Stimulated activated naive B cell treated with anti-CD40 and anti-IgM and Interleukin-4, amounts not matched to agents 10 μg/mL and 1 μg/mL and 100 μg/mL, for 72 hours (primary cell): ENCODE measurements at regions not wholly inside any gene's neighbourhood (a gene's known extent, or its start where the extent isn't known, plus 50 kb on each side); places are given as distances from the start of the nearest gene placed in this dataset.
"Not testable (repeated sequence)": the region's sequence is repeated elsewhere in the genome, so short reads cannot be mapped to it uniquely, and the experiment has no call there.

Source experiments
- ATAC-seq, 2 donors: fragments of 150-1000 bp; cut with Tn5 transposase; replicated peaks; 2 replicates each; pipeline ENCODE4 v1.10.0; 2021; ENCODE audit warnings: moderate library complexity in 1 of 2
- DNase-seq: peaks from one replicate; pipeline ENCODE4 v3.0.0; 2021
- H3K27ac Mint-ChIP-seq: one replicate; pipeline ENCODE4 v1.8.0; 2022; ENCODE audit warnings: mild to moderate bottlenecking, mixed read lengths
- H3K27me3 Mint-ChIP-seq, 2 donors: one replicate each; pipeline ENCODE4 v1.8.0; 2022; ENCODE audit warnings: mixed read lengths in 2 of 2
- H3K36me3 Mint-ChIP-seq, 2 donors: one replicate each; pipeline ENCODE4 v1.8.0; 2022; ENCODE audit warnings: mixed read lengths in 2 of 2, mild to moderate bottlenecking in 1 of 2
- H3K4me1 Mint-ChIP-seq, 2 donors: one replicate each; pipeline ENCODE4 v1.8.0; 2022; ENCODE audit warnings: mixed read lengths in 2 of 2, mild to moderate bottlenecking in 1 of 2
- H3K4me3 Mint-ChIP-seq, 2 donors: one replicate each; pipeline ENCODE4 v1.8.0; 2022; ENCODE audit warnings: mild to moderate bottlenecking in 2 of 2, mixed read lengths in 2 of 2, moderate library complexity in 1 of 2
- H3K9me3 Mint-ChIP-seq, 2 donors: one replicate each; pipeline ENCODE4 v1.8.0; 2022; ENCODE audit warnings: mixed read lengths in 2 of 2, mild to moderate bottlenecking in 1 of 2

GRCh38 chr4:12120968-12121367 is 692.3 kb upstream of the HS3ST1 start:
- H3K27me3 Mint-ChIP-seq, result no peaks in the 10 kb centered on the region
- H3K9me3 Mint-ChIP-seq, result no peaks in the 10 kb centered on the region
- no peaks in the 10 kb centered on the region for H3K36me3 Mint-ChIP-seq
- no peaks in the 10 kb centered on the region for H3K4me1 Mint-ChIP-seq
- no peak overlapping the region for H3K27ac Mint-ChIP-seq
- ATAC-seq (no peak), DNase-seq (no peak)
- H3K4me3 Mint-ChIP-seq, result no peak overlapping the region

GRCh38 chr4:12118651-12119213 is 690.0 kb upstream of the HS3ST1 start:
- peak; percentile 83 to 90 for ATAC-seq

GRCh38 chr4:12116009-12116552 is 687.4 kb upstream of the HS3ST1 start:
- ATAC-seq, result peak; percentile 34 to 41
- H3K36me3 Mint-ChIP-seq, result no peaks in the 10 kb centered on the region
- H3K4me3 Mint-ChIP-seq, result no peak overlapping the region
- no peaks in the 10 kb centered on the region for H3K4me1 Mint-ChIP-seq
- peaks cover 11 to 15% of the 10 kb centered on the region in 2 donors for H3K9me3 Mint-ChIP-seq
- no peak for DNase-seq
- H3K27ac Mint-ChIP-seq, result no peak overlapping the region
- no peaks in the 10 kb centered on the region for H3K27me3 Mint-ChIP-seq

More at GRCh38 chr4:12118651-12119213, 690.0 kb upstream of the HS3ST1 start:
- DNase-seq, result no peak
- H3K4me1 Mint-ChIP-seq, result no peaks in the 10 kb centered on the region
- no peak overlapping the region for H3K27ac Mint-ChIP-seq
- H3K4me3 Mint-ChIP-seq, result no peak overlapping the region
- H3K27me3 Mint-ChIP-seq, result no peaks in the 10 kb centered on the region
- peaks cover 7 to 8% of the 10 kb centered on the region in 2 donors for H3K9me3 Mint-ChIP-seq
- H3K36me3 Mint-ChIP-seq, result no peaks in the 10 kb centered on the region

GRCh38 chr4:12110627-12111026 is 681.9 kb upstream of the HS3ST1 start:
- Mint-ChIP-seq H3K9me3 (peaks cover 10 to 15% of the 10 kb centered on the region in 2 donors), H3K36me3 (no peaks in the 10 kb centered on the region), H3K27ac (no peak overlapping the region), H3K27me3 (no peaks in the 10 kb centered on the region), H3K4me3 (no peak overlapping the region), H3K4me1 (no peaks in the 10 kb centered on the region)
- no peak for DNase-seq
- ATAC-seq, result no peak

- not testable (repeated sequence) for H3K27ac Mint-ChIP-seq, H3K9me3 Mint-ChIP-seq, H3K27me3 Mint-ChIP-seq, H3K36me3 Mint-ChIP-seq, H3K4me3 Mint-ChIP-seq, H3K4me1 Mint-ChIP-seq, ATAC-seq, DNase-seq
These were observed 680.4 kb upstream of the HS3ST1 start for GRCh38 chr4:12109056-12109455.

GRCh38 chr4:12105519-12105918 is 676.8 kb upstream of the HS3ST1 start:
- H3K9me3 Mint-ChIP-seq, result peaks cover 0 to 4% of the 10 kb centered on the region in 2 donors
- DNase-seq (no peak), ATAC-seq (no peak)
- no peak overlapping the region for H3K27ac Mint-ChIP-seq
- no peak overlapping the region for H3K4me3 Mint-ChIP-seq
- H3K4me1 Mint-ChIP-seq, result no peaks in the 10 kb centered on the region
- no peaks in the 10 kb centered on the region for H3K36me3 Mint-ChIP-seq
- no peaks in the 10 kb centered on the region for H3K27me3 Mint-ChIP-seq

- not testable (repeated sequence) for H3K27me3 Mint-ChIP-seq, H3K36me3 Mint-ChIP-seq, ATAC-seq, DNase-seq, H3K9me3 Mint-ChIP-seq, H3K4me1 Mint-ChIP-seq, H3K4me3 Mint-ChIP-seq, H3K27ac Mint-ChIP-seq
These were observed 661.2 kb upstream of the HS3ST1 start for GRCh38 chr4:12089920-12090319.

GRCh38 chr4:12084690-12085089 is 656.0 kb upstream of the HS3ST1 start:
- no peaks in the 10 kb centered on the region for H3K27me3 Mint-ChIP-seq
- no peak for DNase-seq
- no peaks in the 10 kb centered on the region for H3K36me3 Mint-ChIP-seq
- H3K4me1 Mint-ChIP-seq, result no peaks in the 10 kb centered on the region
- H3K9me3 Mint-ChIP-seq, result peaks cover 4 to 8% of the 10 kb centered on the region in 2 donors
- no peak for ATAC-seq
- H3K4me3 Mint-ChIP-seq, result no peak overlapping the region
- H3K27ac Mint-ChIP-seq, result no peak overlapping the region

- peaks cover 0 to 1% of the 10 kb centered on the region in 2 donors for H3K9me3 Mint-ChIP-seq
- DNase-seq, result no peak
These were observed 642.6 kb upstream of the HS3ST1 start for GRCh38 chr4:12071316-12071715.

GRCh38 chr4:12053966-12054365 is 625.3 kb upstream of the HS3ST1 start:
- Mint-ChIP-seq H3K9me3 (peaks cover 3 to 6% of the 10 kb centered on the region in 2 donors), H3K27ac (no peak overlapping the region), H3K27me3 (no peaks in the 10 kb centered on the region), H3K4me1 (no peaks in the 10 kb centered on the region), H3K36me3 (no peaks in the 10 kb centered on the region), H3K4me3 (no peak overlapping the region)
- DNase-seq, result no peak
- no peak for ATAC-seq

More at GRCh38 chr4:12071316-12071715, 642.6 kb upstream of the HS3ST1 start:
- no peaks in the 10 kb centered on the region for H3K4me1 Mint-ChIP-seq
- no peak for ATAC-seq
- H3K36me3 Mint-ChIP-seq, result no peaks in the 10 kb centered on the region
- no peak overlapping the region for H3K27ac Mint-ChIP-seq
- H3K4me3 Mint-ChIP-seq, result no peak overlapping the region
- H3K27me3 Mint-ChIP-seq, result no peaks in the 10 kb centered on the region

GRCh38 chr4:12053556-12053955 is 624.9 kb upstream of the HS3ST1 start:
- no peaks in the 10 kb centered on the region for H3K36me3 Mint-ChIP-seq
- peaks cover 3 to 6% of the 10 kb centered on the region in 2 donors for H3K9me3 Mint-ChIP-seq
- H3K4me3 Mint-ChIP-seq, result no peak overlapping the region
- H3K27ac Mint-ChIP-seq, result no peak overlapping the region
- ATAC-seq (no peak), DNase-seq (no peak)
- H3K27me3 Mint-ChIP-seq, result no peaks in the 10 kb centered on the region
- no peaks in the 10 kb centered on the region for H3K4me1 Mint-ChIP-seq

- no peak overlapping the region for H3K4me3 Mint-ChIP-seq
- no peak for ATAC-seq
These were observed 621.7 kb upstream of the HS3ST1 start for GRCh38 chr4:12050357-12050756.

GRCh38 chr4:12042818-12043217 is 614.1 kb upstream of the HS3ST1 start:
- Mint-ChIP-seq H3K27ac (no peak overlapping the region), H3K36me3 (no peaks in the 10 kb centered on the region), H3K27me3 (no peaks in the 10 kb centered on the region), H3K4me1 (peaks cover 0 to 1% of the 10 kb centered on the region in 2 donors), H3K4me3 (no peak overlapping the region), H3K9me3 (peaks cover 9 to 23% of the 10 kb centered on the region in 2 donors)
- no peak for DNase-seq
- ATAC-seq, result no peak

More at GRCh38 chr4:12050357-12050756, 621.7 kb upstream of the HS3ST1 start:
- peaks cover 3 to 6% of the 10 kb centered on the region in 2 donors for H3K9me3 Mint-ChIP-seq
- no peak for DNase-seq
- H3K36me3 Mint-ChIP-seq, result no peaks in the 10 kb centered on the region
- no peaks in the 10 kb centered on the region for H3K4me1 Mint-ChIP-seq
- no peaks in the 10 kb centered on the region for H3K27me3 Mint-ChIP-seq
- no peak overlapping the region for H3K27ac Mint-ChIP-seq

GRCh38 chr4:12041828-12042227 is 613.1 kb upstream of the HS3ST1 start:
- Mint-ChIP-seq H3K9me3 (peaks cover 9 to 23% of the 10 kb centered on the region in 2 donors), H3K4me1 (peaks cover 0 to 1% of the 10 kb centered on the region in 2 donors), H3K27ac (no peak overlapping the region), H3K36me3 (no peaks in the 10 kb centered on the region), H3K4me3 (no peak overlapping the region), H3K27me3 (no peaks in the 10 kb centered on the region)
- DNase-seq (no peak), ATAC-seq (no peak)

GRCh38 chr4:12036450-12036849 is 607.8 kb upstream of the HS3ST1 start:
- ATAC-seq (no peak), DNase-seq (no peak)
- Mint-ChIP-seq H3K27ac (no peak overlapping the region), H3K9me3 (peaks cover 13 to 26% of the 10 kb centered on the region in 2 donors), H3K27me3 (no peaks in the 10 kb centered on the region), H3K36me3 (no peaks in the 10 kb centered on the region), H3K4me3 (no peak overlapping the region), H3K4me1 (no peaks in the 10 kb centered on the region)
